Forelimb muscle (tissue), 1 donor: ENCODE measurements at regions not wholly inside any gene's neighbourhood (a gene's known extent, or its start where the extent isn't known, plus 50 kb on each side); places are given as distances from the start of the nearest gene placed in this dataset.
A peak's percentile ranks its signal among the peaks of the same experiment; 100 is the strongest.
"Not testable (repeated sequence)": the region's sequence is repeated elsewhere in the genome, so short reads cannot be mapped to it uniquely, and the experiment has no call there.

Experiments
- DNase-seq: peaks from one replicate; pipeline ENCODE4 v3.0.0-alpha.2; 2013; ENCODE audit warnings: low read depth

GRCh38 chr7:136419740-136420139 is 442.6 kb upstream of the MTPN start:
- not testable (repeated sequence) for DNase-seq

GRCh38 chr7:136412952-136413351 is 435.8 kb upstream of the MTPN start:
- DNase-seq = no peak

- DNase-seq = peak; percentile 16
Measured at GRCh38 chr7:136405931-136406777, 429.0 kb upstream of the MTPN start.

- DNase-seq = no peak
Measured at GRCh38 chr7:136403591-136403990, 426.4 kb upstream of the MTPN start.

GRCh38 chr7:136400877-136401276 is 423.7 kb upstream of the MTPN start:
- DNase-seq = no peak

- no peak for DNase-seq
Measured at GRCh38 chr7:136399385-136399784, 422.2 kb upstream of the MTPN start.

- no peak for DNase-seq
Measured at GRCh38 chr7:136392856-136393255, 415.7 kb upstream of the MTPN start.

GRCh38 chr7:136391371-136391770 is 414.2 kb upstream of the MTPN start:
- DNase-seq = no peak

- no peak for DNase-seq
Measured at GRCh38 chr7:136389933-136390332, 412.8 kb upstream of the MTPN start.

- DNase-seq = no peak
Measured at GRCh38 chr7:136386876-136387275, 409.7 kb upstream of the MTPN start.

GRCh38 chr7:136371409-136371808 is 394.2 kb upstream of the MTPN start:
- DNase-seq = not testable (repeated sequence)

- no peak for DNase-seq
Measured at GRCh38 chr7:136370137-136370536, 393.0 kb upstream of the MTPN start.

GRCh38 chr7:136369225-136369624 is 392.1 kb upstream of the MTPN start:
- no peak for DNase-seq

- DNase-seq = no peak
Measured at GRCh38 chr7:136359333-136359903, 382.3 kb upstream of the MTPN start.

GRCh38 chr7:136353287-136353686 is 376.1 kb upstream of the MTPN start:
- DNase-seq = no peak

- DNase-seq = no peak
Measured at GRCh38 chr7:136348542-136349192, 371.5 kb upstream of the MTPN start.

GRCh38 chr7:136348142-136348541 is 371.0 kb upstream of the MTPN start:
- no peak for DNase-seq

GRCh38 chr7:136347488-136347887 is 370.3 kb upstream of the MTPN start:
- no peak for DNase-seq

- peak; percentile 16 for DNase-seq
Measured at GRCh38 chr7:136342251-136342650, 365.1 kb upstream of the MTPN start.

GRCh38 chr7:136339464-136339863 is 362.3 kb upstream of the MTPN start:
- DNase-seq = no peak

- no peak for DNase-seq
Measured at GRCh38 chr7:136336932-136337331, 359.8 kb upstream of the MTPN start.

GRCh38 chr7:136333636-136334035 is 356.5 kb upstream of the MTPN start:
- DNase-seq = no peak

GRCh38 chr7:136326045-136326609 is 349.0 kb upstream of the MTPN start:
- no peak for DNase-seq
